Breast epithelium (tissue), 3 donors: ENCODE measurements at regions not wholly inside any gene's neighbourhood (a gene's known extent, or its start where the extent isn't known, plus 50 kb on each side); places are given as distances from the start of the nearest gene placed in this dataset.

ENCODE experiments used
- CTCF ChIP-seq, 3 donors: fragments of 450-650 bp; IDR thresholded peaks; one replicate each; pipeline ENCODE4 v1.5.1; 2016 to 2017; ENCODE audit warnings: antibody characterized with exemption in 3 of 3, mild to moderate bottlenecking in 3 of 3, moderate library complexity in 3 of 3
- POLR2A ChIP-seq: fragments of 450-650 bp; IDR thresholded peaks from one replicate; pipeline ENCODE4 v1.6.1; 2016; ENCODE audit warnings: antibody characterized with exemption, mild to moderate bottlenecking, moderate library complexity
- POLR2AphosphoS5 ChIP-seq, 3 donors: sonication (generic); formaldehyde crosslinking; IDR thresholded peaks; one replicate each; pipeline ENCODE4 v1.6.1; 2017; ENCODE audit warnings: antibody characterized with exemption in 3 of 3

DNA sequence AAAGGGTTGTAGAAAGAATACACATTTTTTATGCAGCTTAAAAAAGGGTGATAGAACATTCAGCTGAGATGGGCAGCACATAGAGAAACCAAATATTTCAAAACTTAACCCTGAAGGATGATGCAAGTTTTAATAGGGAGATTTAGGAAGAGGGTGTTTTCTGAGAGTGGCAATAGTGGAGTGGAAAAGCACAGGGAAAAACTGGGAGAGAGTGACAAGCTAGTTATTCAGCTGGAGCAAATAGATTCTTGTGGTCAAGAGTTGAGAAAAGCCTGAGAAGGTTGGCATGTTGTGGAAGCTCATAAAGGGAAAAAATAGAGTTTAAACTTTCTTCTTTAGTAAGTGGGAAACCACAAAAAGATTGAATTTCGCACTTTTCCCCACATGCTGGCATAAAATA lies 359.6 kb upstream of the PITX2 start:
- no peak for TF ChIP-seq CTCF (IDR thresholded peaks at IDR 0.05)
- no peak for TF ChIP-seq POLR2AphosphoS5 (IDR thresholded peaks at IDR 0.05)
- no peak for TF ChIP-seq POLR2A
